IMR-90 (cell line): ENCODE measurements at regions not wholly inside any gene's neighbourhood (a gene's known extent, or its start where the extent isn't known, plus 50 kb on each side); places are given as distances from the start of the nearest gene placed in this dataset.

Experiments used
- ATAC-seq: fragments of 200-7000 bp; cut with Tn5 transposase; 2 replicates; pipeline ENCODE4 v1.9.1; 2020; ENCODE audit warnings: low read depth, mild to moderate bottlenecking, moderate library complexity
- BruUV-seq: library from RNA; stranded (reverse); fragments of 400-500 nt; replicated peaks from 2 replicates; lab custom pipeline; 2021; lab: Mats Ljungman, UMichigan
- CTCF ChIA-PET: fragments of 300-600 bp; formaldehyde crosslinking; extraction: SDS; loops from one replicate; lab custom pipeline; 2021; ENCODE audit warnings: antibody characterized with exemption; lab: Yijun Ruan, JAX
- POLR2A ChIA-PET: fragments of 300-600 bp; sonication (Branson Sonifier 250); formaldehyde crosslinking; loops from one replicate; lab custom pipeline; 2022; ENCODE audit warnings: antibody characterized with exemption; ENCODE audit not compliant: unreplicated experiment; lab: Charles Lee
- DNase-seq: peaks from one replicate; pipeline ENCODE4 v3.0.0; 2013
- H2AFZ ChIP-seq: replicated peaks from 2 replicates; pipeline ENCODE3; 2013; ENCODE audit warnings: low read length, mild to moderate bottlenecking; ENCODE audit not compliant: poor library complexity
- H2AK5ac ChIP-seq: 2 replicates; pipeline ENCODE4 v1.6.1; 2013; ENCODE audit warnings: low read depth, low read length, inconsistent platforms
- H2AK9ac ChIP-seq: replicated peaks from 2 replicates; pipeline ENCODE3; 2013; ENCODE audit warnings: mild to moderate bottlenecking, low read depth, low read length, moderate library complexity; ENCODE audit not compliant: poor library complexity
- H2BK120ac ChIP-seq: 2 replicates; pipeline ENCODE4 v1.6.1; 2013; ENCODE audit warnings: low read depth, low read length, inconsistent platforms
- H2BK15ac ChIP-seq: 3 replicates; pipeline ENCODE4 v1.6.1; 2013; ENCODE audit warnings: low read depth, low read length, inconsistent platforms
- H2BK20ac ChIP-seq: 2 replicates; pipeline ENCODE4 v1.6.1; 2013; ENCODE audit warnings: low read depth, mild to moderate bottlenecking, inconsistent platforms, low read length, moderate library complexity
- H2BK5ac ChIP-seq: 2 replicates; pipeline ENCODE4 v1.6.1; 2013; ENCODE audit warnings: mild to moderate bottlenecking, low read depth, low read length, inconsistent platforms; ENCODE audit not compliant: poor library complexity, severe bottlenecking
- H3K14ac ChIP-seq: replicated peaks from 2 replicates; pipeline ENCODE4 v1.6.1; 2013; ENCODE audit warnings: low read depth, low read length, inconsistent platforms
- H3K18ac ChIP-seq: 2 replicates; pipeline ENCODE4 v1.6.1; 2013; ENCODE audit warnings: low read depth, low read length, control low read depth
- H3K23ac ChIP-seq: 2 replicates; pipeline ENCODE4 v1.6.1; 2013; ENCODE audit warnings: low read depth, low read length, inconsistent platforms
- H3K27ac ChIP-seq: 2 replicates; pipeline ENCODE4 v1.5.1; 2013; ENCODE audit warnings: mild to moderate bottlenecking, control low read depth, low read length; ENCODE audit not compliant: insufficient read depth
- H3K27me3 ChIP-seq: 2 replicates; pipeline ENCODE4 v1.6.1; 2013; ENCODE audit warnings: low read length; ENCODE audit not compliant: control insufficient read depth, insufficient read depth
- H3K36me3 ChIP-seq: 2 replicates; pipeline ENCODE4 v1.6.1; 2013; ENCODE audit warnings: low read length, mixed read lengths; ENCODE audit not compliant: control insufficient read depth, insufficient read depth
- H3K4ac ChIP-seq: 2 replicates; pipeline ENCODE4 v1.6.1; 2013; ENCODE audit warnings: low read depth, low read length, inconsistent platforms
- H3K4me1 ChIP-seq: 2 replicates; pipeline ENCODE4 v1.6.1; 2013; ENCODE audit warnings: low read length, mixed read lengths; ENCODE audit not compliant: control insufficient read depth, insufficient read depth
- H3K4me2 ChIP-seq: 2 replicates; pipeline ENCODE4 v1.6.1; 2013; ENCODE audit warnings: low read depth, mild to moderate bottlenecking, control low read depth, low read length, moderate library complexity
- H3K4me3 ChIP-seq: 2 replicates; pipeline ENCODE4 v1.5.1; 2013; ENCODE audit warnings: low read depth, mild to moderate bottlenecking, control low read depth, low read length, moderate library complexity; ENCODE audit not compliant: insufficient read depth
- H3K56ac ChIP-seq: 2 replicates; pipeline ENCODE4 v1.6.1; 2013; ENCODE audit warnings: low read length, inconsistent platforms; ENCODE audit not compliant: insufficient read depth; ENCODE audit errors: extremely low read depth
- H3K79me1 ChIP-seq, 2 experiments: 2 replicates each; pipeline ENCODE4 v1.6.1; 2013; ENCODE audit warnings: low read length in 2 of 2, inconsistent platforms in 1 of 2, low read depth in 1 of 2
- H3K9ac ChIP-seq: 2 replicates; pipeline ENCODE4 v1.6.1; 2013; ENCODE audit warnings: low read depth, low read length, control low read depth
- H3K9me1 ChIP-seq: 2 replicates; pipeline ENCODE4 v1.6.1; 2013; ENCODE audit warnings: low read length, inconsistent platforms; ENCODE audit not compliant: insufficient read depth
- H3K9me3 ChIP-seq: 2 replicates; pipeline ENCODE4 v1.6.1; 2013; ENCODE audit warnings: low read length; ENCODE audit not compliant: control insufficient read depth, insufficient read depth
- H4K20me1 ChIP-seq: 2 replicates; pipeline ENCODE4 v1.6.1; 2013; ENCODE audit warnings: low read length, inconsistent platforms; ENCODE audit not compliant: insufficient read depth
- H4K5ac ChIP-seq: 2 replicates; pipeline ENCODE4 v1.6.1; 2013; ENCODE audit warnings: mild to moderate bottlenecking, low read depth, low read length, control low read depth
- H4K8ac ChIP-seq, 2 experiments: 2 replicates each; pipeline ENCODE4 v1.6.1; 2013; ENCODE audit warnings: low read depth in 2 of 2, low read length in 2 of 2, control low read depth in 1 of 2, inconsistent platforms in 1 of 2
- H4K91ac ChIP-seq: 2 replicates; pipeline ENCODE4 v1.6.1; 2013; ENCODE audit warnings: low read depth, low read length, inconsistent platforms; ENCODE audit not compliant: insufficient read depth
- CEBPB ChIP-seq: IDR thresholded peaks from 2 replicates; pipeline ENCODE4 v1.6.1; 2012; ENCODE audit warnings: low read depth, low read length, improper control_type of control experiment
- MAZ ChIP-seq: IDR thresholded peaks from 2 replicates; pipeline ENCODE4 v1.6.1; 2012; ENCODE audit warnings: low read depth, mild to moderate bottlenecking, low read length, improper control_type of control experiment, moderate library complexity, borderline replicate concordance
- POLR2A ChIP-seq: IDR thresholded peaks from 2 replicates; pipeline ENCODE4 v1.6.1; 2012; ENCODE audit warnings: mild to moderate bottlenecking, low read depth, low read length
- WGBS, 2 experiments: methylation state at CpG; one replicate each; pipeline versions ENCODE4 v1.1.5 to v1.1.7; 2013; ENCODE audit warnings: missing lambda C conversion rate in 2 of 2; ENCODE audit not compliant: insufficient read length in 1 of 2; ENCODE audit errors: extremely low coverage in 2 of 2; 5-methylcytosine and 5-hydroxymethylcytosine counted together
- dilution Hi-C: fragments of 300-500 bp; cut with HindIII; formaldehyde crosslinking; loops from one replicate; pipeline ENCODE4 v1.14.3; 2018; ENCODE audit warnings: low sequenced_read_pairs; ENCODE audit not compliant: unreplicated experiment
- in situ Hi-C: fragments of 300-500 bp; cut with MboI; formaldehyde crosslinking; loops from 3 replicates; pipeline ENCODE4 v1.14.3; 2019; ENCODE audit warnings: low sequenced_read_pairs, inconsistent platforms, mixed read lengths
- intact Hi-C: fragments of 100-400 bp; cut with micrococcal nuclease; formaldehyde crosslinking; loops from 2 replicates; pipeline ENCODE4 v1.10.0; 2022

- intact Hi-C loops: no loop called here
- Histone ChIP-seq H3K4ac (no peak overlapping the region), H2BK120ac (no peak overlapping the region), H4K91ac (no peak overlapping the region), H3K9me1 (no peaks in the 10 kb centered on the region), H4K20me1 (no peaks in the 10 kb centered on the region), H2AFZ (no peak overlapping the region), H2BK15ac (no peak overlapping the region), H3K9me3 (peaks cover 2% of the 10 kb centered on the region; the same call in 1 of the 2 replicates), H2BK5ac (no peak overlapping the region), H3K4me1 (no peaks in the 10 kb centered on the region), H3K4me2 (no peak overlapping the region), H3K9ac (no peak overlapping the region), H3K18ac (no peak overlapping the region), H3K79me1 (no peaks in the 10 kb centered on the region), H3K23ac (no peak overlapping the region), H2AK5ac (no peak overlapping the region), H3K27me3 (peaks cover 31% of the 10 kb centered on the region), H3K36me3 (no peaks in the 10 kb centered on the region), H2AK9ac (no peak overlapping the region), H4K5ac (no peak overlapping the region), H3K56ac (no peak overlapping the region), H2BK20ac (no peak overlapping the region), H3K14ac (no peak overlapping the region), H4K8ac (no peak overlapping the region), H3K27ac (no peak overlapping the region), H3K4me3 (no peak overlapping the region)
- ChIA-PET POLR2A (interaction anchor here (0.5 to 0.6 kb wide), 2 partner anchors 11 to 1163 kb away, joined by 3 to 24 read pairs; no protein-coding TSS in a partner anchor), CTCF (interaction anchor here (0.9 kb wide), 1 partner anchor 11 kb away, joined by 3 read pairs; no protein-coding TSS in a partner anchor)
- BruUV-seq: no TSS peak
- dilution Hi-C loops: no loop called here
- no peak for DNase-seq
- ATAC-seq: no peak
- in situ Hi-C loops: no loop called here
- TF ChIP-seq MAZ: no peak
- TF ChIP-seq CEBPB: no peak
- no peak for TF ChIP-seq POLR2A
- WGBS, 2 experiments: 33% methylated on average over 1 of the region's 2 CpGs; no CpG with 5 or more reads in 1 of the 2 experiments
These were observed 69.4 kb upstream of the NFIB start for GRCh38 chr9:14383294-14383693.
